HG02763 (cell line): ENCODE measurements at regions not wholly inside any gene's neighbourhood (a gene's known extent, or its start where the extent isn't known, plus 50 kb on each side); places are given as distances from the start of the nearest gene placed in this dataset.

Experiments
- ATAC-seq: cut with Tn5 transposase; IDR thresholded peaks from one replicate; pipeline ENCODE4 v1.9.1; 2021; ENCODE audit warnings: mild to moderate bottlenecking, moderate library complexity; ENCODE audit not compliant: unreplicated experiment

DNA sequence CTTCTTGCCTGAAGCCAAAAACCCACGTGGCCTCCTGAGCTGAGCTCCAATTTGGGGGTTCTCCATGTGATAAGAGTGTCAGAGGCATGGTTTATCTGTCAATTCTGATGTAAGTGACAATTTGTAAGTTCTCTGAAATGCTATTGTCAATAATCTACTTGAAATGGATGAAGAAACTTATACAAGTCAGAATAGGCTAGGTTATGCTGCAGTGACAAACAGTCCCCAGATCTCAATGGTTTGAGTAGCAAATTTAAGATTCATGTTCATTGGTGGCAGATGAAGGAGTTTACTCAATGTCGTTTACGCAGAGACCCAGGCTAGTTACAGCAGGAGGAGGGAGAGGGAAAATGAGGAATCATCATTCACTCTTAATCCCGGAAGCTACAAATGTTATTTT lies 352.4 kb downstream of the KIF16B start:
- no peak for ATAC-seq

- no peak for ATAC-seq
Measured at GRCh38 chr20:16219182-16219581, 354.1 kb downstream of the KIF16B start.

GRCh38 chr20:16216914-16217230 lies 356.4 kb downstream of the KIF16B start:
- no peak for ATAC-seq

DNA sequence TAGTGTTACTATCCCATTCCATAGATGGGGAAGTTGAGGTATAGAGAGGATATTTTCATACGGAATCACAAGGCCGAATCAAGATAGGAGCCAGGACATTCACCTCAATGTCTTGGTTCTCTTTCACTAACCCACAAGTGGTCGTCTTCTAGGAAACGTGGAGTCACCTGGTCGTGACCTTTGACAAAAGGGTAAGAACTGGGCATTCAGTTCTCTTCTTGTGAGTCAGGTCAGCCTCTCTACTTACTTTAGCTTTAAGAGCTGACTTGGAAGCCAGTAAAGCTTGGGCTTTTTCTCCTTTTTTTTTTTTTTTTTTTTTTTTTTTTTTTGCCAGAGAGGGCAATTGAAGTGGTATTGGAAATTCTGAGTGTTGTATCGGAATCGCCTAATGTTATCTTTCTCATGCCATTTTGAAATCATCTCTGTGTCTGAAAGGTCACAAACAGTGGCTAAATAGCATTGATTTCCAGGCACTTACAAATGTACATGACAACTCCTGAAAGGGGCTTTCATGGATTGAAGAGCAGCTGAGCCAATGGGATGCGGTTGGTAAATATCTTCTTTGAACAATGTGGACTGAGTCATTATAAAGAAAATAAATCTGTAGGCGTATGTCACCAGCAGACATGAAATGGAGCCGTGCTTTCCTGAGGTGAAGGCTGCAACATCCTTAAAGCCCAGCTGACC lies 356.9 kb downstream of the KIF16B start:
- ATAC-seq: no peak

DNA sequence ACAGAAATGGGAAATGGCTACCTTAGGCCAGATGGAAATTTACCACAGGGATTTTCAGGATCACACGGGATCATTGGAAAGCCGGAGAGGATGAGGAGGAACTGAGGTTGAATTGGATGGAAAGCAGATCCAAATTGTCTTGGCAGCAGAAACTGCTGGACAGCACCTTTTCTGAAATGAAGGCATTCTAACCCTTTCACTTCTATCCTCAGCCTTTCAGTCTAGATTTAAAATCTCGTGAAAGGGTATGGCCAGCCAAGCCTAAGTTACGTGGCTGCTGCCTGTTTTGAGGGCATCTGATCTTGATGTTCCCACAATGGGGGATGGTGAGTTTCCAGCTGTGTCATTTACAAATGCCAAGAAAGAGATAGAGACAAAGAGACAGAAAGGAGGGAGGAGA lies 358.2 kb downstream of the KIF16B start:
- no peak for ATAC-seq

DNA sequence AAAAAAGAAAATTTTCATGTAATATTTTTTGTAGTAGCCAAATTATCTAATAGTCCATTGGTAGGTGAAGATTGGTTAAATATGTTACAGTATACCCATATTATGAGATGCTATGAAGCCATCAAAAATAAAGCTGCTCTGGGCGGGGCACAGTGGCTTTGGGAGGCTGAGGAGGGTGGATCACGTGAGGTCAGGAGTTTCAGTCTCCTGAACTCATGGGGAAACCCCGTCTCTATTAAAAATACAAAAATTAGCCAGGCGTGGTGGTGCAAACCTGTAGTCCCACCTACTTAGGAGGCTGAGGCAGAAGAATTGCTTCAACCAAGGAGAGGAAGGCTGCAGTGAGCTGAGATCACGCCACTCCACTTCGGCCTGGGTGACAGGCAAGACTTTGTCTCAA lies 360.5 kb downstream of the KIF16B start:
- no peak for ATAC-seq

DNA sequence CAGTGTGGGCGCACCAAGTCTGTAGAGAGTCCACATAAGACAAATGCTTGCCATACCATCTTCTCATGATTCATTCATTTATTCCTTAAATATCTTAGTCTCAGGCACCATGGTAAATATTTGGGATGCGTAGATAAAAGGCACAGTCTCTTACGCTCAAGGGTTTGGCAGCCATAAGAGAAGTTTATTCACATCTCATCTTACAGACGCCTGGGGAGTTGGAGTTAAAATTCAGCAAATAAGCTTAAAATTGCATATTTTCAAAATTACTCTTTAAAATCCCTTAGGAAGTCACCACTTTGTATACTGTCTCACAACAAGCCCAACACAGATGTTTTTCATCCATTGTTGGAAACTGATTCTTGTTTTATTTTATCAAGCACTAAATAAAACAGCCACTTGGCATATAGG lies 363.3 kb downstream of the KIF16B start:
- no peak for ATAC-seq

- no peak for ATAC-seq
Measured at GRCh38 chr20:16209357-16209756, 363.9 kb downstream of the KIF16B start.

DNA sequence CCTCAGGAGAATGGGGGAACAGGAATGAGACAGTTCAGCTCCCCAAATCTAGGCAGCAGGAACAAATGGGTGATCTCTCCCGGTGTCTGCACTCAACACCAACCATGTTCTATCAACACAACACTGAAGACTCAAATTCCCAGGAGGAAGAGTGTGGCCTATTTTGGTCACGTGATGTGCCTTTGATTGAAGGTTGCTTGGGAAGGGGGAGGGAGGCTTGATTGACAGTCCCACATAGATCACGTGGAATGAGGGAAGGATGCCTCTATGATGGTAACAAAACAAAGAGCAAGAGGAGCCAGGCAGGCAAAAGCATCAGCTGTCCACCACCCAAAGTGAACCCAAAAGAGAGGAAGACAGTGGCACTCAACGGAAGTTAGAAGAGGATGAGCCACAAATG lies 364.8 kb downstream of the KIF16B start:
- no peak for ATAC-seq

DNA sequence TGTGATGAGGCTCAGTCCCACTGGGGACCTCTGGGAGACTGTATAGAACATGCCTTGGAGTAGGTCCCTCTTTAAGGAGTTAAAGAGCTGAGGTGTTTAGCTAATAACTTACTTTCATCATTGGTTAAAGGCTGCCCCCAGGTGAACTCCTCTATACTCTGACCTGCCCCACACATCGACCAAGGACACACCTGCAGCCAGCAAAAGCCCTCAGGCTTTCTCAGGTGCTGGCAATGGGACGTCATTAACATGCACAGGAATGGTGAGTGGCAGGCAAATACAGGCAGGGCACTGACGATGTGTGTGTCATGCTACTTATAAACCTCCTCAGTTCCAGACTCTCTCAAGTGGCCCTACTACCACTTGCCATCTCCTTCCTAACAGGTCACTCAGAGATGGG lies 366.4 kb downstream of the KIF16B start:
- ATAC-seq: no peak

DNA sequence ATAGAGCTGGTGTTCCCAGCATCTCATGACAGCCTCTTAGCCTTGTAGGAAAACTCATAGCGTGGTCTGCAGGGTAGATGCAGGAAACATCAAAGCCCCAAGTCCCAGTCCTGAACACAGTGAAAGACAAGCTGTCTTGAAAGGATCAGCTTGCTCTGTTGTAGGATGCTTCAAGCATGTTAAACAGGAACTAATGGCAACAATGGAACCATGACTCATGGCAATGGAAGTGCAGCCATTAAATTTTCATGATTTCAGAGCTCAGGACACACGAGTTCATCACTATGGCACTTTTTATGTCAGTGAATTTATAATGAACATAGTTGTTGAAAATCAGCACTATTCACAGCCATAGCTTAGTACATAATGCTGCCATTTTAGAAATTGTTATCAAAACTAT lies 367.7 kb downstream of the KIF16B start:
- no peak for ATAC-seq

DNA sequence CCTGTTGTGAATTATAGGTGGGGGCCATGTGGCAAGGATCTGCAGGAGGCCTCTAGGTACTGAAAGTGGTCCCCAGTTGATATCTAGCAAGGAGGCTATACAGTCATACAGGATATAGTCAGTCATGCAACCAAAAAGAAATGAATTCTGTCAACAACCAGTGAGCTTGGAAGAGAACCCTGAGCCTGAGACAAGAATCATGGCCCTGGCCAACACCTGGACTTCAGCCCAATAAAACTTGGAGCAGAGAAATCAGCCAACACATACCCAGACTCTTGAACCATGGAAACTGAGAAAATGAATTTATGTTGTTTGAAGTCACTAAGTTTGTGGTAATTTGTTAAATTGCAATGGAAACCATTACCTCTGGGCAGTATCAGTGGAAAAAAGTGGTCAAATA lies 370.2 kb downstream of the KIF16B start:
- ATAC-seq: no peak

GRCh38 chr20:16201191-16201590 lies 372.1 kb downstream of the KIF16B start:
- no peak for ATAC-seq

DNA sequence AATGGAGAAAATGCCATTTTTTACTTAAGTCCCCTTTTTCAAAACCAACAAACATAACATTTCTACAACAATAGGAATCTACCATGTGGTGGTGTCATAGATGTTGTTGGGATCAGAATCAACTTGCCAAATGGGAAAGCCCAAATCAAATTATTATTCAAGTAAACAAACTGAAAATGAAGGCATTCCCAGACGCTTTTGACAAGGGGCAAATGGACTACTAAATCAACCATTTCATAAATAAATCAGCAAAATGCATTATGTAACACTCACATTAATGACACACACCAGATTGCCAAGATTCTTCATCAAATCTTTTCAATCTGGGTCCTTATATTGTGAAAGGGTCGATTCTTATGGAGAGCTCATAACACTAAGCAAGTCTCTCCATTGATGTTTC lies 375.6 kb downstream of the KIF16B start:
- ATAC-seq: no peak

- ATAC-seq: no peak
Measured at GRCh38 chr20:16195671-16196070, 377.6 kb downstream of the KIF16B start.

- ATAC-seq: no peak
Measured at GRCh38 chr20:16194617-16195360, 378.5 kb downstream of the KIF16B start.

DNA sequence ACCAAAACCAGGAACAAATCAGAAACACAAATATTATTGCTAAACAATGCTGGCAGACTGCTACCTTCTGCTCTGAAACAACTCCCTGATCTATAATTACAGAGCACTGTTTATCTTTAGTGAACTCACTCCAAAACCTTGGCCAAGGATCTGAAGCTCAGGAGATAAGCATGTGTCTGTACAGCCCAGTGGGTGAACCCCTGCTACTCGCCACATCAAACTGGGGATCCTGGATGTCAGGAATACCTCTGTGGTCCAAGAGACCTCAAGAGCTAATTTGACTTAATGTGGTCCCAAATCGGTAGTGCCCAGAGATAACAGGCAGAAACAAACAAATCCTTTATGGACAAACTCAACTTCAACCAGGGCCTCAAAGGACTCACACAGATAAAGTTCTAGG lies 381.8 kb downstream of the KIF16B start:
- no peak for ATAC-seq

DNA sequence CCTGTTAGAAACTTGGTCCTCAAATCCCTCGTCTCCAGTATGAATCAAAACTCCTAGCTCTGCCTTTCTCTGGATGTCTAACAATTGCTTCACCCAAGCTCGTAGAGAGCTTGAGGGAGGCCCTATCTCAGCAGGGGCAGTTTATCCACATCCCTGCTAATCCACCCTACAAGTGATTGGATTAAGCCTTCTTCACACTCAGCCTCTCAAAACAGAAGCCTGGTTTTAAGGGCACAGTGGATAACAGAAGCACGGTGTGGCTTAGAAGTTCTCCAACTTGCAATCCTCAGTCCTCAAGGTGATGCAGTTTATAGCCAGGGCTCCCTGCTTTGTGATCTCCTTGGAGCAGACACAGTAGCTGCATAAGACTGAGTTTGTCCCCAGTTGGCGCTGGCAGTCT lies 383.9 kb downstream of the KIF16B start:
- no peak for ATAC-seq

GRCh38 chr20:16187956-16188616 lies 385.2 kb downstream of the KIF16B start:
- ATAC-seq: no peak

DNA sequence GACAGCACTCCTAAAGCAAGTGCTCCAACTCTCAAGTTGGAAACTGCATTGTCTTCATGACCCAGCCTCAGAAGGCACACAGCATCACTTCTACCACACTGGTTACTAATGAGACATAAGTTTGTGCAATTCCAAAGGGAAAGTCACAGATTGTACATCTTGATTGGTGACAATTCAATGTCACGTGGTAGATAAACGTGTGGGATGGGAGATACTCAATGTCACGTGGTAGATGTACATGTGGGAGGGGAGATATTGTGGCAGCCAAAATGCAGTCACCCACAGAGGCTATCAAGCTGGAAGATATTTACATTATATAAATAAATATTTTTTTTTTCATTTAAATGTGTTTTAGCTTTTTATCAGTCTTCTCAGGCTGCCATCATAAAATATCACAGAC lies 393.3 kb downstream of the KIF16B start:
- no peak for ATAC-seq

DNA sequence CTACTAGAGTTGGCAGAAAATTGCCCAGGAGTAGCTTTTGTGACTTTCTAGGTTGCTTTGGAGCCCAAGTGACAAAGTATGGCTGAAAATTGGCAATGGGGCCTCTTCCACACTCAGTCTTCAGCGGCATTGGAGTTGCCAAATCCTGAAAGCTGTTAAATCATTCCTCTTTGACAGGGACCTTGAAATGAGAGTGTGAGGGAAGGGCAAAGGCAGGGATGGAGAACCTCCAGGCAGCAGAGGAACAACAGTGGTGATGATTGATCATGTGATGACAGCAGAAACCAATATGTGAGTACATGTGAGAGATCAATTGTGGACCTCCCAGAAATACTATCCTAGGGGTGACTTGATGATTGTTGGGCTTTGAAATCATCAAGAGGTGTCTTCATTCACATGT lies 393.9 kb downstream of the KIF16B start:
- ATAC-seq: no peak

DNA sequence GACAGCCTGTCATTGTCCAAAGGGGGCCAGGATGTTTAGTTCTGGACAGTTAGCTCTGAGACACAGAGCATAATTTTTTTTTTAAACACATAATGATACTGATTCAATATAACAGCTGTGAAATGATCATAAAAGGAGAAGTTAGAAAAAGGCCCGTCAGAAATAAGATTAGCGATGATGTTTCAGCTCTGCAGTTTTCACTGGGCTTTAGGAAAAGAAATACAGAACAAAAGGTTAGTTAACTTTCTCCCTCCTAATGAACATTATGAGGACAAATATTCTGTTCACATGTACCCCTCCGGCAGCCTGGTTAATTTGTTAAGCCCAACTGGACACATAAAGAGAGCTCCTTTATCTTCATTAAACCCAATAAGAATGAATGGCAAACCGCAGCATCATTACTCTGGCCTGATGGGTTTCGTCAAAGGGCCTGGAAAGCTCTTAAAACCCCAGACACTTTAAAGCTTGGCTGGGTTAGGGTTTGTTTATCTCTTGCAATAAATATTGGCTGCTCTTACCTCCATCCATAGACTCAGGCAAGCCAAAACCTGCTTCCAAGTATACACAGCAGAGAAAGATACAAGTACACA lies 394.6 kb downstream of the KIF16B start:
- ATAC-seq: no peak
